ENCODE measurements at regions not wholly inside any gene's neighbourhood (a gene's known extent, or its start where the extent isn't known, plus 50 kb on each side); places are given as distances from the start of the nearest gene placed in this dataset.
"Not testable (repeated sequence)": the region's sequence is repeated elsewhere in the genome, so short reads cannot be mapped to it uniquely, and the experiment has no call there.

DNA sequence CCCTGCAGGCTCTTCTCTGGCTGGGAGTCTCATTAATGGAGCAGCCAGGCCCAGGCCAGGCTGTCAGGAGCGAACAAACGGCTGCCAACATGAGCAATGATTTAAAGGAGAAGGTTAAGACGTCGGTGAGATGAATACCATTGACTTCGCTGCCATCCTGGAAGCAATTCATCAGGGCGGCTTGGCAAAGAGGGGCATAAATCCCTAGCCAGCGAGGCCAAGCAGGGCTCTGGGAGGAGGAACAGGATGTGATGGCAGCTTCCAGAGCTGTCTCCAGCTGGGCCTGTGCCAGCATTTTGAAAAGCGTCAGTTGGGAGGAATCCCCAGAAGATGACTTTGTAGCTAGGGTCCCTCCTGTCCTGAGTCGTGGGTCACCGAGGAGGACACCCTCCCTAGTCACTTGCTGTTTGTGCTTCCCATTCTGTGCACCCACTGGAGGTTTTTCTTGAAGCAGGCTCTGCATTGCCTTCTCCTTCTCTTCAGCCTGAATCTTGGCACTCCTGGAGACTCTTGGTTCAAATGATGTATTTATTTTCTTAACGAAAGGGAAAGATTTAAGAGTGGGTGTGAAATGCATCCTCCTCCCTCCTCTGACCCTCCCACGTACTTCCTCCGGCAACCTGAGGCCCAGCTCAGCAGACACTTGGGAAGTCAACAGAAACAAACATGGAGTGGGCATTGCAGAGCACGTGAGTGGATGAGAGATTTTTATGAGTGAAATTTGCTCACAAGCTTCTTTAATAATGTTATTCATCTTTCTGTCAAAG, 476.3 kb upstream of the CADM1 start:
- Histone ChIP-seq H3K18ac (ENCODE audit: low read length) (peak overlapping the region; percentile 1), H3K4ac (ENCODE audit: low read length) (no peak overlapping the region), H3K4me2 (ENCODE audit: insufficient read depth, low read length, poor library complexity, severe bottlenecking) (no peak overlapping the region), H2BK15ac (ENCODE audit: low read length) (peak overlapping the region; percentile 1), H3K27me3 (ENCODE audit: control insufficient read depth in 3 of 3, insufficient read depth in 3 of 3, low read depth in 1 of 3, low read length in 3 of 3) (no peaks in the 10 kb centered on the region), H2BK120ac (ENCODE audit: low read depth, low read length) (no peak overlapping the region), H3K9me3 (replicated peaks in 1 of 2; ENCODE audit: control insufficient read depth in 2 of 2, insufficient read depth in 1 of 2, low read depth in 1 of 2, low read length in 2 of 2) (no peaks in the 10 kb centered on the region), H3K4me3 (ENCODE audit: low read length in 2 of 2) (no peak overlapping the region), H3K4me1 (ENCODE audit: control insufficient read depth in 2 of 2, insufficient read depth in 1 of 2, low read depth in 1 of 2, low read length in 2 of 2) (peaks cover 9 to 13% of the 10 kb centered on the region in 2 donors), H3K27ac (replicated peaks; ENCODE audit: low read length) (no peak overlapping the region), H4K91ac (ENCODE audit: low read depth, low read length, poor library complexity) (no peak overlapping the region), H3K14ac (ENCODE audit: low read length) (no peak overlapping the region), H2AK5ac (ENCODE audit: low read depth, low read length) (no peak overlapping the region), H3K36me3 (replicated peaks in 1 of 2; ENCODE audit: control insufficient read depth in 2 of 2, insufficient read depth in 2 of 2, low read length in 2 of 2) (no peaks in the 10 kb centered on the region), H2AFZ (ENCODE audit: low read length) (no peak overlapping the region), H2BK12ac (ENCODE audit: low read length) (no peak overlapping the region), H2BK5ac (ENCODE audit: low read length) (no peak overlapping the region), H3K79me1 (ENCODE audit: low read depth, low read length) (no peaks in the 10 kb centered on the region), H3K23ac (ENCODE audit: low read depth, low read length, poor library complexity) (no peak overlapping the region), H4K8ac (ENCODE audit: low read depth, low read length) (no peak overlapping the region), H3K9ac (ENCODE audit: low read depth, low read length, poor library complexity) (no peak overlapping the region)
- DNase-seq (ENCODE audit: low spot score) = no peak
- WGBS, 2 donors (ENCODE audit: extremely low coverage in 2 of 2, insufficient read length in 2 of 2, insufficient replicate concordance in 1 of 2) = no CpG with 5 or more reads among the region's 14 CpGs

GRCh38 chr11:115974703-115975102, 470.5 kb upstream of the CADM1 start:
- DNase-seq (ENCODE audit: low spot score) = no peak
- H3K4me1 ChIP-seq (ENCODE audit: control insufficient read depth in 2 of 2, insufficient read depth in 1 of 2, low read depth in 1 of 2, low read length in 2 of 2) = peaks cover 4 to 7% of the 10 kb centered on the region in 2 donors
- H2BK15ac ChIP-seq (ENCODE audit: low read length) = no peak overlapping the region
- H3K23ac ChIP-seq (ENCODE audit: low read depth, low read length, poor library complexity) = no peak overlapping the region
- no peaks in the 10 kb centered on the region for H3K27me3 ChIP-seq (ENCODE audit: control insufficient read depth in 3 of 3, insufficient read depth in 3 of 3, low read depth in 1 of 3, low read length in 3 of 3)
- no peaks in the 10 kb centered on the region for H3K9me3 ChIP-seq (replicated peaks in 1 of 2; ENCODE audit: control insufficient read depth in 2 of 2, insufficient read depth in 1 of 2, low read depth in 1 of 2, low read length in 2 of 2)
- H3K27ac ChIP-seq (replicated peaks; ENCODE audit: low read length) = no peak overlapping the region
- no peak overlapping the region for H3K18ac ChIP-seq (ENCODE audit: low read length)
- peak overlapping the region in 1 of 2 donors; percentile 43 for H3K4me3 ChIP-seq (ENCODE audit: low read length in 2 of 2)
- H2AFZ ChIP-seq (ENCODE audit: low read length) = peak overlapping the region; percentile 90
- H3K79me1 ChIP-seq (ENCODE audit: low read depth, low read length) = no peaks in the 10 kb centered on the region
- no peak overlapping the region for H2AK5ac ChIP-seq (ENCODE audit: low read depth, low read length)
- H4K91ac ChIP-seq (ENCODE audit: low read depth, low read length, poor library complexity) = no peak overlapping the region
- H3K14ac ChIP-seq (ENCODE audit: low read length) = no peak overlapping the region
- peak overlapping the region; percentile 59 for H3K4me2 ChIP-seq (ENCODE audit: insufficient read depth, low read length, poor library complexity, severe bottlenecking)
- WGBS, 2 donors (ENCODE audit: extremely low coverage in 2 of 2, insufficient read length in 2 of 2, insufficient replicate concordance in 1 of 2) = no CpG with 5 or more reads among the region's 1 CpG
- H2BK120ac ChIP-seq (ENCODE audit: low read depth, low read length) = no peak overlapping the region
- H2BK12ac ChIP-seq (ENCODE audit: low read length) = no peak overlapping the region
- H2BK5ac ChIP-seq (ENCODE audit: low read length) = no peak overlapping the region
- no peaks in the 10 kb centered on the region for H3K36me3 ChIP-seq (replicated peaks in 1 of 2; ENCODE audit: control insufficient read depth in 2 of 2, insufficient read depth in 2 of 2, low read length in 2 of 2)
- no peak overlapping the region for H4K8ac ChIP-seq (ENCODE audit: low read depth, low read length)
- no peak overlapping the region for H3K4ac ChIP-seq (ENCODE audit: low read length)
- no peak overlapping the region for H3K9ac ChIP-seq (ENCODE audit: low read depth, low read length, poor library complexity)

DNA sequence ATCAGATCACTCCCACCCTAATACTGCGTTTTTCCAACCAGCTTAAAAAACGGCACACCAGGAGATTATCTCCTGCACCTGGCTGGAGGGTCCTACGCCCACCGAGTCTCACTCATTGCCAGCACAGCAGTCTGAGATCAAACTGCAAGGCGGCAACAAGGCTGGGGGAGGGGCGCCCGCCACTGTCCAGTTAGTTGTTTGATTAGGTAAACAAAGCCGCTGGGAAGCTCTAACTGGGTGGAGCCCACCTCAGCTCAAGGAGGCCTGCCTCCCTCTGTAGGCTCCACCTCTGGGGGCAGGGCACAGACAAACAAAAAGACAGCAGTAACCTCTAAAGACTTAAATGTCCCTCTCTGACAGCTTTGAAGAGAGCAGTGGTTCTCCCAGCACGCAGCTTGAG, 463.0 kb upstream of the CADM1 start:
- not testable (repeated sequence) for H3K9ac ChIP-seq (ENCODE audit: low read depth, low read length, poor library complexity); H3K18ac ChIP-seq (ENCODE audit: low read length); H3K9me3 ChIP-seq (replicated peaks in 1 of 2; ENCODE audit: control insufficient read depth in 2 of 2, insufficient read depth in 1 of 2, low read depth in 1 of 2, low read length in 2 of 2); H4K8ac ChIP-seq (ENCODE audit: low read depth, low read length); H3K79me1 ChIP-seq (ENCODE audit: low read depth, low read length); H4K91ac ChIP-seq (ENCODE audit: low read depth, low read length, poor library complexity); H3K14ac ChIP-seq (ENCODE audit: low read length); H3K4ac ChIP-seq (ENCODE audit: low read length); H2BK120ac ChIP-seq (ENCODE audit: low read depth, low read length); H3K23ac ChIP-seq (ENCODE audit: low read depth, low read length, poor library complexity); H3K4me3 ChIP-seq (ENCODE audit: low read length in 2 of 2); H3K27me3 ChIP-seq (ENCODE audit: control insufficient read depth in 3 of 3, insufficient read depth in 3 of 3, low read depth in 1 of 3, low read length in 3 of 3); H2BK12ac ChIP-seq (ENCODE audit: low read length); H2AK5ac ChIP-seq (ENCODE audit: low read depth, low read length); H3K4me1 ChIP-seq (ENCODE audit: control insufficient read depth in 2 of 2, insufficient read depth in 1 of 2, low read depth in 1 of 2, low read length in 2 of 2); H2BK5ac ChIP-seq (ENCODE audit: low read length); H3K27ac ChIP-seq (replicated peaks; ENCODE audit: low read length); DNase-seq (ENCODE audit: low spot score); H3K36me3 ChIP-seq (replicated peaks in 1 of 2; ENCODE audit: control insufficient read depth in 2 of 2, insufficient read depth in 2 of 2, low read length in 2 of 2); H2BK15ac ChIP-seq (ENCODE audit: low read length); H2AFZ ChIP-seq (ENCODE audit: low read length)
- peak overlapping the region; percentile 25 for H3K4me2 ChIP-seq (ENCODE audit: insufficient read depth, low read length, poor library complexity, severe bottlenecking)
- WGBS, 2 donors (ENCODE audit: extremely low coverage in 2 of 2, insufficient read length in 2 of 2, insufficient replicate concordance in 1 of 2) = no CpG with 5 or more reads among the region's 9 CpGs

DNA sequence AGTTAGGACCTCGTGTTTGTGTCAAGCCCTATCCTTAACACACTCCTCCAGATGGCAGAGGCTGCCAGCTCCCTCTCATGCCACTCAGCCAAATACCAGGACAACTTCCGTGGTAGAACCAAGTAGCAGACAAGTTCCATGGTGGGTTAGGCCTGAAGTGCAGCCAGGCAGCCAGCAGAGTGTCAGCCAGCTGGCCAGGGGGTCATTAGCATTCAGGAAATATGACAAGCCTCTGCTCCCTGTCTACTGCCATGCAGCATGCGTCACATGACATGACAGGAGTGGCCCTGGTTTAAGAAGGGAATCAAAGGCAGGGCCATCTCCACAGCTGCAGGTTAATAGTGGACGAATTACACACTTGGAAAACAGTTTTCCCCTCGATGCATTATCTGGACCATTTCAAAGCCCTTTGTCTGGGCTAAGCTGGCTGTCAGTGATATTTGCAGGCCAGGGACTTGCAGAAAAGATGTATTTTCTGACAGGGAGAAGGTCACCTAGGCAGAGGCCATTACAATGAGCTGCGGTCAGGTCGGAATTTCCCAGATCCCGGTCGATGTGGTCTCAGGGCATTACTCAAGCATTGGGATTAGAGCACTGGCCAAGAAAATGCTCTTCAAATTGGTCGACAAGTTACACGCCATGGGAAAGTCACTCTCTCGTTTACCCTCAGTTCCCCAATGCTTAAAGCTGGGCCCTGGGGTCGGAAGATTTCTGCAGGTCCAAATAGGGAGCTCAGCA, 461.7 kb upstream of the CADM1 start:
- no peak for DNase-seq (ENCODE audit: low spot score)
- H3K27ac ChIP-seq (replicated peaks; ENCODE audit: low read length) = peak overlapping the region; percentile 22
- no peak overlapping the region for H2BK120ac ChIP-seq (ENCODE audit: low read depth, low read length)

More for the DNA sequence above, 461.7 kb upstream of the CADM1 start:
- H2BK12ac ChIP-seq (ENCODE audit: low read length) = no peak overlapping the region
- peak overlapping the region; percentile 42 for H3K18ac ChIP-seq (ENCODE audit: low read length)
- no peak overlapping the region for H4K8ac ChIP-seq (ENCODE audit: low read depth, low read length)
- H2AFZ ChIP-seq (ENCODE audit: low read length) = no peak overlapping the region
- no peak overlapping the region for H4K91ac ChIP-seq (ENCODE audit: low read depth, low read length, poor library complexity)
- H3K4me3 ChIP-seq (ENCODE audit: low read length in 2 of 2) = peak overlapping the region in 1 of 2 donors; percentile 26
- H2BK5ac ChIP-seq (ENCODE audit: low read length) = no peak overlapping the region
- WGBS, 2 donors (ENCODE audit: extremely low coverage in 2 of 2, insufficient read length in 2 of 2, insufficient replicate concordance in 1 of 2) = no CpG with 5 or more reads among the region's 13 CpGs
- H3K4ac ChIP-seq (ENCODE audit: low read length) = no peak overlapping the region
- H3K9me3 ChIP-seq (replicated peaks in 1 of 2; ENCODE audit: control insufficient read depth in 2 of 2, insufficient read depth in 1 of 2, low read depth in 1 of 2, low read length in 2 of 2) = no peaks in the 10 kb centered on the region
- no peak overlapping the region for H2AK5ac ChIP-seq (ENCODE audit: low read depth, low read length)
- H3K36me3 ChIP-seq (replicated peaks in 1 of 2; ENCODE audit: control insufficient read depth in 2 of 2, insufficient read depth in 2 of 2, low read length in 2 of 2) = no peaks in the 10 kb centered on the region
- no peaks in the 10 kb centered on the region for H3K79me1 ChIP-seq (ENCODE audit: low read depth, low read length)
- no peak overlapping the region for H3K4me2 ChIP-seq (ENCODE audit: insufficient read depth, low read length, poor library complexity, severe bottlenecking)
- no peak overlapping the region for H2BK15ac ChIP-seq (ENCODE audit: low read length)
- H3K4me1 ChIP-seq (ENCODE audit: control insufficient read depth in 2 of 2, insufficient read depth in 1 of 2, low read depth in 1 of 2, low read length in 2 of 2) = peaks cover 0 to 9% of the 10 kb centered on the region in 2 donors
- no peak overlapping the region for H3K14ac ChIP-seq (ENCODE audit: low read length)
- no peak overlapping the region for H3K9ac ChIP-seq (ENCODE audit: low read depth, low read length, poor library complexity)
- H3K27me3 ChIP-seq (ENCODE audit: control insufficient read depth in 3 of 3, insufficient read depth in 3 of 3, low read depth in 1 of 3, low read length in 3 of 3) = no peaks in the 10 kb centered on the region
- H3K23ac ChIP-seq (ENCODE audit: low read depth, low read length, poor library complexity) = no peak overlapping the region

All from neuronal stem cell (in vitro differentiated cells).